ENCODE measurements at regions not wholly inside any gene's neighbourhood (a gene's known extent, or its start where the extent isn't known, plus 50 kb on each side); places are given as distances from the start of the nearest gene placed in this dataset.

DNA sequence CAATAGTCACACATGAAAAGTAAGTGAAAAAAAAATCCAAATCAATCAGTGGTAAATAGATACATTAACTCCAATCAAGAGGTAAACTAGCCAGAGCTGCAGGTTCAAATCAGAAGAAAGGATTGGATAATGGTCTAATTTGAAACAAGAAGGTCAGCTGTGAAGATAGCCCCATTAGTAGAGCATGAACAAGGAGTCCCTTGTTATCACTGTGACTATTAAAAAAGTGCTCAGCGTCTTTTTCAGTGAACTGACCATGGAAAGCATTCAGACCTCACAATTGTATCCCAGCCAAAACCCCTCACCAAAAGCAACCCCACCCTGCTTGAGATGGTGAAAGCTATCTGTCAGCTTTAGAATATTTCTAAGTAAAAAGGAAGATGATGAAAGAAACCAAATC, 125.0 kb upstream of the EGLN3 start:
- peaks cover 3% of the 10 kb centered on the region for H3K9me3 ChIP-seq (ENCODE audit: severe bottlenecking)
- DNase-seq, result no peak
- TF ChIP-seq, protein P1, sequence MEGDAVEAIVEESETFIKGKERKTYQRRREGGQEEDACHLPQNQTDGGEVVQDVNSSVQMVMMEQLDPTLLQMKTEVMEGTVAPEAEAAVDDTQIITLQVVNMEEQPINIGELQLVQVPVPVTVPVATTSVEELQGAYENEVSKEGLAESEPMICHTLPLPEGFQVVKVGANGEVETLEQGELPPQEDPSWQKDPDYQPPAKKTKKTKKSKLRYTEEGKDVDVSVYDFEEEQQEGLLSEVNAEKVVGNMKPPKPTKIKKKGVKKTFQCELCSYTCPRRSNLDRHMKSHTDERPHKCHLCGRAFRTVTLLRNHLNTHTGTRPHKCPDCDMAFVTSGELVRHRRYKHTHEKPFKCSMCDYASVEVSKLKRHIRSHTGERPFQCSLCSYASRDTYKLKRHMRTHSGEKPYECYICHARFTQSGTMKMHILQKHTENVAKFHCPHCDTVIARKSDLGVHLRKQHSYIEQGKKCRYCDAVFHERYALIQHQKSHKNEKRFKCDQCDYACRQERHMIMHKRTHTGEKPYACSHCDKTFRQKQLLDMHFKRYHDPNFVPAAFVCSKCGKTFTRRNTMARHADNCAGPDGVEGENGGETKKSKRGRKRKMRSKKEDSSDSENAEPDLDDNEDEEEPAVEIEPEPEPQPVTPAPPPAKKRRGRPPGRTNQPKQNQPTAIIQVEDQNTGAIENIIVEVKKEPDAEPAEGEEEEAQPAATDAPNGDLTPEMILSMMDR (IDR thresholded peaks at IDR 0.05; ENCODE audit: low read depth, low read length), result no peak
- no peaks in the 10 kb centered on the region for H3K27me3 ChIP-seq (ENCODE audit: insufficient read depth, low read depth, severe bottlenecking)
- no peak overlapping the region for H3K27ac ChIP-seq
- no peaks in the 10 kb centered on the region for H3K36me3 ChIP-seq
- H3K4me3 ChIP-seq (ENCODE audit: low read depth, low read length), result no peak overlapping the region

DNA sequence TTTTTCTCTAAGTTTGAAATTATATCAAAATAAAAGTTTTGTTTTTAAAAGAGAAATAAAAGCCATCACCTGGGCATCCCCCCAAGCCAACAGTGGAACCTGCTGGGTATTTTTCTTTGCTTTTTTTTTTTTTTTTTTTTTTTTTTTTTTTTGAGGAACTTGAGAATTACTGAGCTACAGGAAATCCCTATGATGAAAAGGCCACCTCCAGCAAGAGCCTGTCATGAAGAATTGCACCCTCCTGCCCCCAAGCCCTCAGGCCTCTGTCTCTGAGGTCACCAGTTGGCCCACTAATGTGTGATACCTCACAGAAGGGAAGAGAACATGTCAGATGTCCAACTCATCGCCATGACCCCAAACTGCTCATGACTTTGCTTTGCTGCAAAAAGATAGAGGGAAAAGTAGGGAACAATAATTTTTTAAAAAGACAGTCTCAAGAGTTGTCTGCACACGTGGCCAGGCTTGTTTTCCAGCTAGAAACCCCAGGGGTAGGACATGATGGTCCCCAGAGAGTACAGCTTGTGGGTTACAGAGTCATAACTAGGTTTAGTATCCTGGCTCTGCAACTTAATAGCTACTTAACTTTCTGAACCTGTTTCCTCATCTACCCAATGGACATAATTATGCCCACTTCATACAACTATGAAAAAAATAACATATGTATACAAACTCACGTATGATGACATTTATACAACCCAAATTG, 124.3 kb upstream of the EGLN3 start:
- no peaks in the 10 kb centered on the region for H3K36me3 ChIP-seq
- no peak overlapping the region for H3K27ac ChIP-seq
- TF ChIP-seq, protein P1 (IDR thresholded peaks at IDR 0.05; ENCODE audit: low read depth, low read length), result no peak
- no peaks in the 10 kb centered on the region for H3K27me3 ChIP-seq (ENCODE audit: insufficient read depth, low read depth, severe bottlenecking)
- H3K9me3 ChIP-seq (ENCODE audit: severe bottlenecking), result peaks cover 3% of the 10 kb centered on the region
- no peak overlapping the region for H3K4me3 ChIP-seq (ENCODE audit: low read depth, low read length)
- no peak for DNase-seq

DNA sequence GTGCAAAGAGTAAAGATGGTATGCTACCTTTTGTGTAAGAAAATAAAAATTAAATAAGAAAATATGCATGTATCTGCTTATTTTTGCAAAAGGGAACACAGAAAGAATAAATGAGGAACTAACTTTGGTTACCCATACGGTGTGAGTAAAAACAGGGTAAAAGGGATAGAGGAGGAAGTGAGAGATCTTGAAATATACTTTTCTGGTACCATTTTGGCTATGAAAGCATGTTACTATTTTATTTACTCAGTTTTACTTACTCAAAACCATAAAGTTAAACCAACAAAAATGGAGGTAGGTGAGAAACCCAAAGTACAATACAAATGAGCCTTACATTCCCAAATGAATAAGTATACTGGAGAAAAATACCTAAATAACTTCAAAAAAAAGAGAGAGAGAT, 122.0 kb upstream of the EGLN3 start:
- no peak overlapping the region for H3K27ac ChIP-seq
- no peaks in the 10 kb centered on the region for H3K36me3 ChIP-seq
- DNase-seq, result no peak
- TF ChIP-seq, protein P1 (IDR thresholded peaks at IDR 0.05; ENCODE audit: low read depth, low read length), result no peak
- H3K27me3 ChIP-seq (ENCODE audit: insufficient read depth, low read depth, severe bottlenecking), result no peaks in the 10 kb centered on the region
- no peak overlapping the region for H3K4me3 ChIP-seq (ENCODE audit: low read depth, low read length)
- H3K9me3 ChIP-seq (ENCODE audit: severe bottlenecking), result peaks cover 3% of the 10 kb centered on the region

DNA sequence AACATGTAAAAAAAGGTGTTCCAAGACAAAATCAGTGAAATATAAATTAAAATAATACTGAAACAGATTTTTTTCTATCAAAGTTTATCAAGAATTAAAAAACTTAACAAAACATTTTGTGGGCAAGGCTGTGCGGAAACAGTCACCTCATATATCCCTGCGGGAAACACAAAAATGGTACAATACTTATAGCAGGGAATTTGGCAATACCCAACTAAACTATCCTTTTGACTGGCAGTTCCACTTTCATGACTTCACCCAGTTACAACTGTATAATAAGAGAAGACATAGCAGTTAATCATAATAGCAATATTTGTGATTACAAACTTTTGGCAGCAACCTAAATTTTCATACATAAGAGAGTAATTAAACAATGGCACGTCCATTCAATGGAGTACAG, 121.5 kb upstream of the EGLN3 start:
- no peak overlapping the region for H3K27ac ChIP-seq
- H3K27me3 ChIP-seq (ENCODE audit: insufficient read depth, low read depth, severe bottlenecking), result no peaks in the 10 kb centered on the region
- H3K4me3 ChIP-seq (ENCODE audit: low read depth, low read length), result no peak overlapping the region
- peaks cover 3% of the 10 kb centered on the region for H3K9me3 ChIP-seq (ENCODE audit: severe bottlenecking)
- TF ChIP-seq, protein P1 (IDR thresholded peaks at IDR 0.05; ENCODE audit: low read depth, low read length), result no peak
- H3K36me3 ChIP-seq, result no peaks in the 10 kb centered on the region
- no peak for DNase-seq

DNA sequence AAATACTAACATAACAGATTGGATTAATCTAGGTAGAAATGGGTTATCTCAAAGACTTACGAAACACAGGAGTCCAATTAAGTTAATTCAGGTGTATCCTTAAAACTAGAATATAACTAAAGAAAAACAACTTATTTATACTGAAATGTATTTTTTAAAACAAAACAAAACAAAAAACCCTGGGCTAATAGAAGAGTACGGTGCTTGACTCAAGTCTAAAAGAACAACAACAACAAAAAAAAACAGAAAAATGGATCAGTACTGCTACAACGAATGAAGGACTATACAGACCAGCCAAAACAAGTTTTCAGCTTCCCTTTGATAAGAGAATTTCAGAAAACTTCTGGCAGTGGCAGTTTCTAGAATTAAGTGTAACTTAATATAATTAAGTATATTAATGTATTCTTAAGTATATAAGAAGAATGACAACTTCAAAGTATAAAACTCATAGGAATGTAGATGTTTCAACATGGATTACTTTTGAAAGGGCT, 120.1 kb upstream of the EGLN3 start:
- DNase-seq, result no peak
- Histone ChIP-seq H3K27me3 (ENCODE audit: insufficient read depth, low read depth, severe bottlenecking) (no peaks in the 10 kb centered on the region), H3K4me3 (ENCODE audit: low read depth, low read length) (no peak overlapping the region), H3K36me3 (no peaks in the 10 kb centered on the region), H3K27ac (no peak overlapping the region), H3K9me3 (ENCODE audit: severe bottlenecking) (peaks cover 3% of the 10 kb centered on the region)
- TF ChIP-seq, protein P1 (IDR thresholded peaks at IDR 0.05; ENCODE audit: low read depth, low read length), result no peak
